Activated gamma-delta T cell treated with anti-CD3 and anti-CD28 coated beads, Interleukin-2, amount 50 U/mL, for 16 hours (primary cell): ENCODE measurements at regions not wholly inside any gene's neighbourhood (a gene's known extent, or its start where the extent isn't known, plus 50 kb on each side); places are given as distances from the start of the nearest gene placed in this dataset.
"Not testable (repeated sequence)": the region's sequence is repeated elsewhere in the genome, so short reads cannot be mapped to it uniquely, and the experiment has no call there.

Experiments
- DNase-seq: peaks from one replicate; pipeline ENCODE4 v3.0.0-alpha.2; 2020; ENCODE audit warnings: low read depth

- no peak for DNase-seq
These were observed 538.8 kb downstream of the TMEM38B start for GRCh38 chr9:106233116-106233515.

DNA sequence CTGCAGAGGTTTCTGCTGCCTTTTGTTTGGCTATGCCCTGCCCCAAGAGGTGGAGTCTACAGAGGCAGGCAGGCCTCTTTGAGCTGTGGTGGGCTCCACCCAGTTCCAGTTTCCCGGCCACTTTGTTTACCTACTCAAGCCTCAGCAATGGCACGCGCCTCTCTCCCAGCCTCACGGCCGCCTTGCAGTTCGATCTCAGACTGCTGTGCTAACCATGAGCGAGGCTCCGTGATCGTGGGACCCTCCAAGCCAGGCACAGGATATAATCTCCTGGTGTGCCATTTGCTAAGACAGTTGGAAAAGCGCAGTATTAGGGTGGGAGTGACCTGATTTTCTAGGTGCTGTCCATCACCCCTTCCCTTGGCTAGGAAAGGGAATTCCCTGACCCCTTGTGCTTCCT lies 566.6 kb downstream of the TMEM38B start:
- DNase-seq = not testable (repeated sequence)

GRCh38 chr9:106277966-106278365 lies 583.6 kb downstream of the TMEM38B start:
- no peak for DNase-seq

DNA sequence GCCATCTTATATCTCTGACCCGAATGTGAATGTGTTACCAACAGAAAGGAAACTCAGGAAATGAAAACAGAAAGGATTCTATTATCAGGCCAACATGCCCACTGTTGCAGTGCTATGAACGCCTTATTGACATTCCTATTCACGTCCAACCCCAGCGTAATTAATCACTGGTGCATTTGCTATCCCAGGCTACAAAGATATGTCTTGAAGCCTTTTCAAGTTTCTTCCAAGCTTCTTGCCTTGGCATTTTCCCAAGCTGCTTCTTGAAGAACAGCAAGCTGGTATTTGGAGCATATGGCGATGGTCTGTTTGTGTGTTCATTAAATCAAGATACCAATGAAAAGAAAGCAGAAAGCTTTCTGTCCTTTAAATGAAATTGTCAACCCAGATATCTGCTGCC lies 579.2 kb upstream of the ZNF462 start:
- DNase-seq = no peak

DNA sequence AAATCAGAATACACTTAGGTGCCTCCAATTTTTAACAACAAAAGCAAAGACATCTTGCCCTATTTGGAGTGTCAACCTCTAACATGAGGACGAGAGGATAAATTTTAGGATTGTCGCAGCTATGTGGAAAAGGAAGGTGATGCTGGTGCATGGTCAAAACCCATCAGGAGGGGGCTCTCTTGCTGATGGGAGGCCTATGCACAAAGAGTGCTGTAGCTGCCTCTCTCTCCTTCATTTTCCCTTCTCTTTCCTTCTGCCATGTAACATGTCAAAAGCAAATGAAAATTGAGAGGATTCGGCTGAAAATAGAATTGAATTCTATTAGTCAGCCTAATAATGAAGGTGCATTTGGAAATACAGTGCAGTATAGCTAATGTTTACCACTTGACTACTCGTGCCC lies 578.7 kb upstream of the ZNF462 start:
- DNase-seq = no peak

GRCh38 chr9:106286249-106286648 lies 576.7 kb upstream of the ZNF462 start:
- DNase-seq = no peak

DNA sequence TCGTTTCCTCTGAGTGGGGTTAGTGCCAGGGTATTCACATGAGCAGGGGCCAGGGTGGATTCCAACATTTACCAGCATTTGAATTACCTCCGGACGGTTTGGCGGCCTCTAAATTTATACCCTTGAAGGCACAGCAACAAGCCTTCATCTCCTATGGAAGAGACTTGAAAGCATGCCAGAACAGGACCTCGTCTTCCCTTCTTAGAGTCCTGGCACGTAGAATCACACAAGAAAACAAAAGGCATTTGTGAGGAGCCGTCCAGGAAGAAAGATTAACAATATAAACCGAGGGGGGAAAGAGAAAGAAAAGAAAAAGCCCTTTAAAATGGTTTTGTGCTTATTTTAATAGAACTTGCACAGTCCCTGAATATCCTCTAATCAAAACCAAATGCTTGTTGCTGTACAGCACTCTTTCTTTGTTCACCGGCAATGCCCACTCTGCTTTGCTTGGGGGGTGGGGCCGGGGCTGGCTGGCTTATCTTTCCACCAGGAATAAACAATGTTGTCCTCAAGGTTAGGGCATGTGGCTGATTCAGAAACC lies 575.8 kb upstream of the ZNF462 start:
- no peak for DNase-seq

DNA sequence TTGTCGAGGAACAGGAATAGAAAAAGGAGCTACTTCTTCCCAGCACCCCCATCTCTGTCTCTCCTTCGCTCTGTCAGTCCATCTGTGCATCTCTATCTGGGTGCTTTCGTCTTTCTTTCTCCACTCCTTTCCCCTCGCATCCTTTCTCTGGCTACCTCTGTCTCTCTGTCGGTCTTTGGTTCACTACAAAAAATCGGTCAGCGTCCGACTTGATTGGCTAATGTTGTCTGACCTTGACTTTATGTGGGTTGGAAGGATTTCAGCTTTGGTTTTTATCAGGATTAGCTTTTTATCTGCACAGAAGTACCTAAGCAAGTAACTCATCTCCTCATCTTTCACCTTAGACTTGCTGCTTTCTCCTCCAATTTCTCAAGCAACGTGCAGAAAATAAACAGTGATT lies 575.2 kb upstream of the ZNF462 start:
- DNase-seq = no peak

DNA sequence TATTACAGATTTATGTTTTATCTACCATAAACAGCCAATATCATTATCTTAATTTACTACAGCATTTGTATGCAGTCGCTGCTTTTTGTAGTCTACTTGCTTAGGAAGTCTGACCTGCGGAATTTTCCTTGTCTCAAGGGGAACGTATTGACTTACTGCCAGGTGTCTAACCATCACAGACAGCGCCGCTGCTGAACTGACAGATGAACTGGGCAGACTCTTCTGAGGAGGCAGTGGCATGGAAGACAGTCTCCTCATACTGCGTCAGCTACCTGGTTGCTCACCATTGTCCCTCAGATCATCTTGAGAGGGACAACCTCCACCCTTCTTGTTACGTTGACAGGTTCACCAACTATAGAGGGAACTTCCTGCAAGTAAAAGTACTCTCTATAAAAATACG lies 574.3 kb upstream of the ZNF462 start:
- no peak for DNase-seq

- DNase-seq = no peak
These were observed 571.2 kb upstream of the ZNF462 start for GRCh38 chr9:106291786-106292185.

DNA sequence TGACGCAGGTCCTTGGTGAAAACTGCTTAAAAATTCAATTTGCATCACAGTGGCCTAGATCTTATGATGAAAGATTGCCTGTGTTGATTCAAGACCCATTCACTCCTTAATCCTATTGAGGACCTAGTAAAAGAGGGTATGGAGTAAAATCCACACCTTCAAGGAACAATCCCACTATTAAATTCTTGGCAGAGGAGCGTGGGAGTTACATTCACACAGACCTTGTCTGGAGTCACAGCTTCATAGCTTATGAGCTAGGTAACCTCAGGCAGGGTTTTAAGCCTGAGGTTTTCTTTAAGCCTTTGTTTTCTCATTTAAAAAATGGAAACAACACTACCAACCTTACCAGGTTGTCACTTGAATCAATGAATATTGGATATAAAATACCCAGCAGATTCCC lies 566.5 kb upstream of the ZNF462 start:
- DNase-seq = no peak

- no peak for DNase-seq
These were observed 564.0 kb upstream of the ZNF462 start for GRCh38 chr9:106298997-106299396.

DNA sequence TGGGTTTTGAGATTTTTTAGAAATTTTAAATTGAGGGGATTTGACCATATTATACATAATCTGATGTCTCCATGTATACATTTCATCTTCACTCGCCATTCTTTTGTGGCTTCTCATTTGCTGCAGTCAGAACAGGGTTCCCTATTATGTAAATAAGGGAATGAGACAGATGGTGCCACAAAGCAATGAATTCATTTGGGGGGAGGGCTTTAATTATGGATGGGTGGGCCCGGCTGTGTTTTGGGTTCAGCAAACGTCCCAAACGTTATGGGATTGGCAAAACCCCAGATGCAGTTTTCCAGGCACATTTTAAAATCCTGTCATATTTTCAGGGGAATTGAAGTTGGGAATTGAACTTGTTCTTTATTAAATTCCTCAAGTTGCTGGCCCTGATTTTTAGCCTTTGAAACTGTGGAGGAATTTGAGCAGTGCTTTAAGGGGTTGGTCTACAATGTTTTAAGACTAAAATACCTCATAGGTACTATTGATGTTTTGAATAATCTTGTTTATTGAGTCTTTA lies 558.5 kb upstream of the ZNF462 start:
- no peak for DNase-seq

DNA sequence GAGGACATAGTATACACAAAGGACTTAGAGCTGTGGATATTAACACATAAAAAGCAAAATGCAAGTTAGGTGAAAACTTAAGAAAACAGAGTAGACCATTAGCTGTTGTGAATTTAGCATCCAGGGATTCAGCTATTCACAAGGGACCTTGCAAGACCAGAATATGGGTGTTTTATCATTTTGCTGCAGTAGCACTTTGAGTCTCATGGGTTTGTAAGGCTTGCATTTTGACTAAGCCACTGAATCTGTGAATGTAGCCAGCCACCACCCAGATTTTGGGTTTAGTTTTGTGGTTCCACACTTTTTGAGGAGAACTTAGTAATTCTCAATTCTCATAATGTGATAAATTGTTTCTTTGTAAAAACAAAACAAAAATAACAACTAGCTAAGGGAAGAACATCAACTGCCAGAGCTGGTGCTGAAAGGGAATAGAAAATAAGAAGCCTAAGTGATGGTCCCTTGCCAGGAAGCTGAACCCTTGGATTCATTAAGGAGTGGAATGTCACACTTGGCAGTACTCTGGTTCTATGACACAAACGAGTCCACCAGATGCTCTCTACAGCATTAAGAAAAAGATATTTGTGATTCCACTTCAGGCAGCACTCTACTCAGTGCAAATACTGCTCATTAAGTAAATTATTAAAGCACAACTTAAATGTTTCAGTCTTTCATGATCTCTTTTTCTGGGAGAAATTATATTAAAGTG lies 557.4 kb upstream of the ZNF462 start:
- no peak for DNase-seq

GRCh38 chr9:106307670-106308069 lies 555.3 kb upstream of the ZNF462 start:
- no peak for DNase-seq

GRCh38 chr9:106309925-106310324 lies 553.0 kb upstream of the ZNF462 start:
- DNase-seq = no peak

- no peak for DNase-seq
These were observed 552.2 kb upstream of the ZNF462 start for GRCh38 chr9:106310782-106311181.

- DNase-seq = no peak
These were observed 550.1 kb upstream of the ZNF462 start for GRCh38 chr9:106312906-106313305.

- DNase-seq = no peak
These were observed 548.5 kb upstream of the ZNF462 start for GRCh38 chr9:106314476-106314875.

DNA sequence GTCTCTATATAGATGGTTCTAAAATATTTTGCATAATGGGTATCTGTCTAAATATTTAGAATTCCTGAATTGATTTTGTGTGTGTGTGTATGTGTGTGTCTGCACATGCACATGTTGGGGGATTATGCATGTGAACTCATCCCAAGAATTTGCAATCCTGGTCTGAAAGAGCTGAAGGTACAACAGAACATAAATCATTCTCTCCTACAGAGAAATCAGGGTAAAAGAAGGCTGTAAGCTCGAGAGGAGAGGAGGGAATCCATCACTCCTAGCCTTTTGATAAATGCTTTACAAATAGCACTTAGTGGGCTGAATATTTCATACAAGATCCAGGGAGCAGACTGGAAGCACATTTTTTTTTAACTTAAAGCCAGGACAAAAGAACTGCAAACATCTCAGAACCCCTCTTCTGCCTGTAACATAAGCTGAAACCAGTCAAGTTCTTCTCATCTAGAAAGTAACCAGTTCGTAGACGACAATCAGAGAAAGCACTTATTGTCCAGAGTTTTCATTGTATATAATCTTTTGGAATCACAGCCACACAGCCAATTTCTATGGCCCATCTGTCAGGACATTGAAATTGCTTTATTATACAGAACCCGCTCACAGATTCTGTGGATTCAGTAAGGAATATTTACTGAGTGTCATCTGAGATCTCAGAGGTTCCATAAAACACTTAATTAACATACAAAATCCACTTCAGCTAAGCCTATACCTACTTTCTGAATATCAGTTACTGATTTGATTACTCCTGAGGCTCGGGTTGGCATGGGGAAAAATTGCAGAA lies 541.4 kb upstream of the ZNF462 start:
- DNase-seq = no peak

DNA sequence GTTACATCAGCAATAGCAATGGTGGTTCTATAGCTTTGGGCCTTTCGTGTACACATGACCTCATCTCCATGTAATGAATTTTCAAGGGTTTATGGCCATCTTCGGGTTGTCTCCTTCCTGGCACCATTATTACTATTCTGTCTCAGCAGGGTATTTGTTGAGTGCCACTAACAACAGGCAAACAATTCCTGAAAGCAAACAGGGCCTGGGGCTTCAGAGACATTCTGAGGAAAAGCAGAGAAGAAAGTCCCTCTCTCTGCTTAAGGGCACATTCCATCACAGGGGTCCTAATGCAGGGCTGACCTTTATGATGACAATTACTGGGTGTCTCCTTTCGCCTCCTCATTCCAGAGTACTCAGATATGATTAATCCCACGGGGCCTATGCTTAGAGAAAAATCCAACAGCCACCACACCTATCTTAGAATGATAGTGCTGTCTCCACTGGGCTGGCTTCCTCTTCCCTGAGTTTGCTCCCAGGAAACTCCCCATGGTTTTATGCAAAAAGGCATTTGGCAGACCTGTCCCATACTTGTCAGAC lies 540.2 kb upstream of the ZNF462 start:
- no peak for DNase-seq

- no peak for DNase-seq
These were observed 538.8 kb upstream of the ZNF462 start for GRCh38 chr9:106324053-106324585.
